ENCODE measurements at regions not wholly inside any gene's neighbourhood (a gene's known extent, or its start where the extent isn't known, plus 50 kb on each side); places are given as distances from the start of the nearest gene placed in this dataset.
"Not testable (repeated sequence)": the region's sequence is repeated elsewhere in the genome, so short reads cannot be mapped to it uniquely, and the experiment has no call there.

DNA sequence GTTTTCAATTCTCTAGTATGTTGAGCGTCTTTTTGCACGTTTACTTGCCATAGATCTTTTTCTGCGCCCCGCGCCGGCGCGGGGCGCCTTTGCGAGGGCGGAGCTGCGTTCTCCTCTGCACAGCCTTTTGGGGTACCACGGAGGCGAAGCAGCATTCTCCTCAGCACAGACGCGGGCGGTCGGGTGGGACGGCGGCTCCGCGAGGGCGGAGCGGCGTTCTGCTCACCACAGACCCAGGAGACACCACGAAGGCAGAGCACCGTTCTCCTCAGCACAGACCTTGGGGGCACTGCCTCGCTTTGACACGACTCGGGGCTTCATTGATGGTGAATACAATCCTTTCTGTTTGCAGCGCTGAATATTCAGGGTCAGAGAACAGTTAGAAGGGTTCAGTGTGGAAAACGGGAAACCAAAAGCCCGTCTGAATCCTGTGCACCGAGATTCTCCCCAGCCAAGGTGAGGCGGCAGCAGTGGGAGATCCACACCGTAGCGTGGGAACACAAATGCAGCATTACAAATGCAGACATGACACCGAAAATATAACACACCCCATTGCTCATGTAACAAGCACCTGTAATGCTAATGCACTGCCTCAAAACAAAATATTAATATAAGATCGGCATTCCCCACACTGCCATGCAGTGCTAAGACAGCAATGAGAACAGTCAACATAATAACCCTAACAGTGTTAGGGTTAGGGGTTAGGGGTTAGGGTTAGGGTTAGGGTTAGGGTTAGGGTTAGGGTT is 190.7 kb upstream of the VIPR2 start:
- not testable (repeated sequence) for DNase-seq (ENCODE audit: low spot score)

DNA sequence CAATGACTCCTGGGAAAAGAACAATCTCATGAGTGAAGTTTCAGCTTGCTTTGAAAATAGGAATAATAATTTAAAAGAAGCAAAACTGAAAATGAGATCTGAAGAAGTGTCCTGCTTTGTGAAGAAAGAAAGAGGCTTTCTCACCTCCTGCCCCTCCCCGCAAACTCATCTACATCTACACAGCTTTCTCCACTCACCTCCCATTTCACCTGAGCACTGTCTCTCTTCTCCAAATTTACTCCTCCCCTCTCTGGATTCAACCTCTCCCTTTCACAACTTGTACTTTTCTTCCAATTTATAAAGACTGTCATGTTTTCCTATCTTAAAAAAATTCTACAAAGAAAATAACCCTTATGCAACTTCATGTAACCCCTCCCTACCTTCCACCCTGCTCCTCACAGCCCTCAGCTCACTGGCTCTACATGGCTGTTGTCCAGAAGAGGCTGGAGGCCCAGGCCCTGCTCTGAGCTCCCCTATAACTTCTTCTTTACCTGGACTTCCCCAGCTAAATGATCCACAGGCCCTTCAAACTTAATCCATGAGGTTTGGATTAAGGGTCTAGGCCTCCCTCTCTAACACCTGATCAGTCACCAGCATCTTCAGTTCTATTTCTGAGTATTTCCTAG is 188.3 kb upstream of the VIPR2 start:
- DNase-seq (ENCODE audit: low spot score) = not testable (repeated sequence)

DNA sequence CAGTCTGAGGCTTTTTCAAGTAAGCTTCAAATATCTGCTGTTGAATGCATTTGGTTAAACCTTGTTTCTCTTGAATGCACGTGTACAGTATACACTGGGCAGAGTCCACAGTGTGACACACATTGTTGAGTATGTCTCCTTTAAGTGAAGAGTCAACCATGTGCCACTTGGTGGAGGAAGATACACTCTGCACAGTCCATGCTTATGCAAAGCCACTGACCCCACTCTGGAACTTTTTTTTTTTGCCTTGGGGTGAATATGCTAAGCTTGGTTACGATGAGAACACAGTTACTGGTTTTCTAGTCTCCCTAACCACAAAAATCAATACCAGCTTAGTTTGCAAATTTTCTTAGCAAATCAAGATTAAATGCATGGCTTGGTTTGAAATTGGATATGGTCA is 186.8 kb upstream of the VIPR2 start:
- DNase-seq (ENCODE audit: low spot score) = no peak

DNA sequence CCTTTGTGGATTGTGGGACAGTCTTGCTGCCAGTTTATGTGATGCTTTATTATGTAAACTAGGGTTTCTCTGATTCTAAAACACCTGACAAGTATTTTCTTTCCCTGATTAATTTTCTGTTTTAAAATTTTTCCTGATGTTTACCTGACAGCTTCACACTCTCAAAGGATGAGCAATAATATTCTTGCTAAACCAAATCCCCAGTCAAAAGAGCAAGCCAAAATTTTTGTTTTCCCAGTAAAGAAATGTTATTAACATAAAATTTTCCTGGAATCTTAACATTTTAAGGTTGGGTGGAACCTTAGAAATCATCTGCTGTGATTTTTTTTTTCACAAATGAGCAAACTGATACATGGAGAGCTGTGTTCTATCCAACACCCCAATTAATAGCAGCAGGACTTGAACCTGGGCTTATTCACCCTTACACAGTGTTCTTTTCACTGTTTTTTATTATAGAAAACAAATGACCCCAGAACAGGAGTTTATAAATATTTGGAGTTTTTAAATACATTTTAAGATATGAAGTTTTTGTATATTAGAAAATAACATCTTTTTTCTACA is 185.2 kb upstream of the VIPR2 start:
- no peak for DNase-seq (ENCODE audit: low spot score)

DNA sequence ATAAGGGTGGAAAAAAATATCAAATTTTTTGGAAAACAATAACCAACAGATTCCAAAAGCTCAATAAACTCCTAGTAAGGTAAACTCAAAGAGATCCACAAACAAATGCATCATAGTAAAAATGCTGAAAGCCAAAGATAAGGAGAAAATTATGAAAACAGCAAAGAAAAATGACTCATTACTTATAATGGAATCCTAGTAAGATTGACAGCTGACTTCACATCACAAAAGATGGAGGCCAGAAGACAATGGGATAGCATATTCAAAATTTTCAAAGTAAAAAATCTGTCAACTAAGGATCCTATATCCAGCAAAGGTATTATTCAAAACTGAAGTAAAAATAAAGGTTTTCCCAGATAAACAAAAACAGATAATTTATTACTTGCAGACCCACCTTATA is 183.4 kb upstream of the VIPR2 start:
- DNase-seq (ENCODE audit: low spot score) = no peak

DNA sequence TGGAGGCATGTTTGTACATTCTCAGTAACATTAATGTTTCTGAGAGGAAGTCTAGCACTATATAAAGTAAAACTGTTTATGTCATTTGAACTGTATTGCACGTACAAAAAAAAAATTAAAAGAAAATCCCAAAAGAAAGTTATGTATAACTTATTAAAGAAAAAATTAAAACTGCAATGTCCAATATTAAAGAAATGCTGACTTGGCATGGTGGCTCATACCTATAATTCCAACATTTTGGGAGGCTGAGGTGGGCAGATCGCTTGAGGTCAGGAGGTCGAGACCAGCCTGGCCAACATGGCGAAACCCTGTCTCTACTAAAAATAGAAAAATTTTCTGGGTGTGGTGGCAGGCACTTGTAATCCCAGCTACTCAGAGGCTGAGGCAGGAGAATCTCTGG is 178.7 kb upstream of the VIPR2 start:
- DNase-seq (ENCODE audit: low spot score) = no peak

DNA sequence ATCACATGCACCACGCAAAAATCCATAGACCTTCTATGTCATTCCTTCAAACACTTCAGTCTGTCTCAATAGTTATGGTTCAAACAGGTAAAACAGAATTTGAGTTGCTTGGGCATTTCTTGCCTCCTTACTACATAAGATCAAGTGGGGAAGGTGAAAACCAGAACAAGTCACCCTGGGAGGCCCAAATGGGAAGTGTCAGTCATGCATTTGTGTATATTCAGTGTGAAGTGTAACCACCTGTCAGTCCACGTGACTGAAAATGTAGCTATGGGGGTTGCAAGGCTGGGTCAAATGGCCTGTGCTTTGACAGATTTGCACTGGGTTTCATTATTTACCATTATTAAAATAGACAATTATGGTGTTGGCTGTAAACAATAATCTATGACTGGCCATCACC is 176.6 kb upstream of the VIPR2 start:
- no peak for DNase-seq (ENCODE audit: low spot score)

DNA sequence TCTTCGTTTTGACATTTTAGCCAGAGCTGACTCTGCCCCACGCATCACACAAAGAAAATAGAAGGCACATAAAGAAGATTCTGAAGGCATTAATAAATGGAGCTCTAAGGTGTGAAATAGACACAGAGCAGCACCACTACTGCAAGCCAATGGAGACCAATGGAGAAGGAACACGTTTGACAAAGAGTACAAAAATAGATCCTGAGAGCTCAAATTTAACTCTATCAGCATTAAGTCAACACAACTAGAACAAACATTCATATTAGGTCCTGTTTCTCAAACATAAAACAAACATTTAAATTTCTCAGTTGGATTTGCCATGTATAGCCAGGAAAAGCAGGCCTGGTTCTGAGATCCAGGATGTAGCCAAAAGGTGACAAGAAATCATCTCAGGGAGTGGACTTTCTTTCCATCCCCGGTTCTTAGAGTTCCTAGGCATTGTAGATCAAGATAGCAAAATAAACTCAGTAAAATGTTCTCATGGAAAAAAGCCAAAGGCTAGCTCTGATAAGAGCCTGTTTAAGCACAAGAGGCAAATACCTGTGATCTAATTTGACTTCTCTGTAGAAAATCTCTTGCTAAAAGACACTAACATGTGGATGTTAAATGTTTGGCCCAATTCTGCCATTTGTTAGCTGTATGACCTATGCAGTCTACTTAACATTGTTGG is 174.2 kb upstream of the VIPR2 start:
- no peak for DNase-seq (ENCODE audit: low spot score)

DNA sequence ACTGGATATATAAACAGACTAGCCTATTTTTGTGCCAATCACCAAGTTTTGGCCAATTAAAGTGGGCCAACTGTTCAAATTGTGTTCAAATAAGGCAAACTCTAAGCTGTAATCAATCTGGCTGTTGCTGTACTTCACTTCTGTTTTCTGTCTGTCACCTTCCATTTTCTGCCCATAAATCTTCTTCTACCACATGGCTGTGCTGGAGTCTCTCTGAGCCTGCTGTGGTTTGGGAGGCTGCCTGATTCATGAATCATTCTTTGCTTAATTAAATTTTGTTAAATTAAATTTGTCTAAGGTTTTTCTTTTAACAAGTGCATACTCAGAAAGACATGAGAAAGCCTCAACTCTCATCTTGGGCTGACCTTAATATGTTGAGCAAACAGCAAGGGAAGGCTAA is 172.6 kb upstream of the VIPR2 start:
- DNase-seq (ENCODE audit: low spot score) = no peak

DNA sequence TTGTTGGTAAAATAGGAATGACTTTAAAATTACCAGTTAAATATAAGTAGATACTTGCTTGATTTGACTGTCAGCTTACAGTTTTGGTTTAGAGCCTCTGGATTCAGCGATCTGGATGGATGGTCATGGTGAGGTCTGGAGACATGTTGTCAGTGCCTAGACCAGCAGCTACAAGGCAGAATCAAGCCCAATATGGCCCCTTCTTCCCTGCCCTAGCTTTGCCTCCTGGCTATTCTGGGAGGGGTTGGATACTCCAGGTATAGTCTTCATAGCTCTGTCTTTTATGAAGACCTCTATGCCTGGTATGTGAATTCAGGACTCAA is 166.5 kb upstream of the VIPR2 start:
- DNase-seq (ENCODE audit: low spot score) = no peak

DNA sequence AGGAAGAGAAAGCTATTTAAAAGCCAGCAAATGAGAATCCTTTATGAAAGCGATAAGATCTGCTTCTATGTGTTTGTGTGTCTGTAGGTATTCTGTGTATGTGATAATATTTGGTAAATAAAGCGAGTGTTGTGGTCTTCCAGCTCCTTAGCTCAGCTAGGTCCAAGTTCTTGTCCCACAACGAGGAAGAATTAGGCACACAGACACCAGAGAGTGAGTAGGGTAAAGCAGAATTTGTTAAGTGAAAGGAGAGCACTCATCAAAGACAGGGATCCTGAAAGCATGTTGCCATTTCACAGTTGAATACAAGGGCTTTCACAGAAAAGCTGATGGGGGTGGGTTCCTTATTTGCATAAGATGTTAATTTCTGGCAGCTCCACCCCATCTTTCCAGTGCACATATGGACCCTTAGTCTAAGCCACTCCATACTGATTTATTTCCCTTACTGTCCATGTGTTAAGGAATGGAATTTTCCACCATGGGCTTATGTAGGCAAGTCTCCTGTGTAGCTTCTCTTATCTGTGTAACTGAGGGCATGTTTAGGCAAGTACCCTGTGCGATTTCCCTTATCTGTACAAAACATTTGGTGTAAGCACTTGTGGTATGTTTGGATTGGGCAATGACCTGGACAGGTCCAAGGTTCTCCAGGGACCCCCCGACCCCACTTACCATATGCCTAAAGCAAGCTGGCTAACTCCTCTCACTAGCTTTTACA is 165.9 kb upstream of the VIPR2 start:
- DNase-seq (ENCODE audit: low spot score) = no peak

DNA sequence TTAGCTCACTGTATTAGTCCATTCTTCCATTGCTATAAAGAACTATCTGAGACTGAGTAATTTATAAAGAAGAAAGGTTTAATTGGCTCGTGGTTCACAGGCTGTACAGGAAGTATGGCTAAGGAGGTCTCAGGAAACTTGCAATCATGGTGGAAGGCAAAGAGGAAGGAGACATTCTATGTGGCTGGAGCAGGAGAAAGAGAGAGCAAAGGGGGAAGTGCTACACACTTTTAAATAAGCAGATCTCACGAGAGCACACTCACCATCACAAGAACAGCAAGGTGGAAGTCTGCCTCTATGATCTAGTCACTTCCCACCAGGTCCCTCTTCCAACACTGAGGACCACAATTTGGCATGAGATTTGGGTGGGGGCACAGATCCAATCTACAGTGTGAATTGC is 164.5 kb upstream of the VIPR2 start:
- DNase-seq (ENCODE audit: low spot score) = not testable (repeated sequence)

DNA sequence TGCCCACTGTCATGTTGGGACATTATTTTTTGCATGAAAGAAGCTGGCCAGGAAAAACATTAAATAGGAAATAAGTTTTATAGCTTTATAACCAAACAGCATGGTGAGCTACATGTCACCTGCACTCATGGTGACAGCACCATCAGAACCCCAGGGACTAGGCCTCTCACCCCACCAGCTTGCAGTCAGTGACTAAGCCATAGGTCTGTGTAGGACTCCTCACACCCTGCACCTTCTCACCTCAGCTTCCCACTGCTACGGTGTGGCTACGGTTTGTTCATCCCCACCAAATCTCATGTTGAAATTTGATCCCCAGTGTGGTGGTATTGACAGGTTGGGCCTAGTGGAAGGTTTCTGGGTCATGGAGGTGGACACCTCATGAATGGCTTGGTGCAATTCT is 161.3 kb upstream of the VIPR2 start:
- DNase-seq (ENCODE audit: low spot score) = no peak

DNA sequence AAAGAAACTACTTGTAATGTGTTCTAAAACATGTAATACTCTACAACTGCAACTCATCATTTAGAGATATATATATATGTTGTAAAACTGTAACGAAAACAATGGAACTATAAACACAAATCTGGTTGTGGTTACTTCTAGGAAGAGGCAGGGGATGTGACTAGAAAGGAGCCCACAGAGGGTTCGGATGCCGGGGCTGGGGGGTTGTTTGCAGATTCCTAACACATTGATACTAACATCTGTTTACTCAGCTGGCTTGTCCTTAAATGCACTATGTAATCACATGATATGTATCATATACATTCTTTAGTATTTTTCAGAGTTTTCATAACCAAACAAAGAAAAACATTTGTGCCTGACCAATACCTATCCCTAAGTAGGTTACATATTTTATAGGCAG is 160.5 kb upstream of the VIPR2 start:
- DNase-seq (ENCODE audit: low spot score) = not testable (repeated sequence)

DNA sequence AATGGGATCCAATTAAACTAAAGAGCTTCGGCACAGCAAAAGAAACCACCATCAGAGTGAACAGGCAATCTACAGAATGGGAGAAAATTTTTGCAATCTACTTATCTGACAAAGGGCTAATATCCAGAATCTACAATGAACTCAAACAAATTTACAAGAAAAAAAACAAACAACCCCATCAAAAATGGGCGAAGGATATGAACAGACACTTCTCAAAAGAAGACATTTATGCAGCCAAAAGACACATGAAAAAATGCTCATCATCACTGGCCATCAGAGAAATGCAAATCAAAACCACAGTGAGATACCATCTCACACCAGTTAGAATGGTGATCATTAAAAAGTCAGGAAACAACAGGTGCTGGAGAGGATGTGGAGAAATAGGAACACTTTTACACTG is 158.8 kb upstream of the VIPR2 start:
- DNase-seq (ENCODE audit: low spot score) = not testable (repeated sequence)

DNA sequence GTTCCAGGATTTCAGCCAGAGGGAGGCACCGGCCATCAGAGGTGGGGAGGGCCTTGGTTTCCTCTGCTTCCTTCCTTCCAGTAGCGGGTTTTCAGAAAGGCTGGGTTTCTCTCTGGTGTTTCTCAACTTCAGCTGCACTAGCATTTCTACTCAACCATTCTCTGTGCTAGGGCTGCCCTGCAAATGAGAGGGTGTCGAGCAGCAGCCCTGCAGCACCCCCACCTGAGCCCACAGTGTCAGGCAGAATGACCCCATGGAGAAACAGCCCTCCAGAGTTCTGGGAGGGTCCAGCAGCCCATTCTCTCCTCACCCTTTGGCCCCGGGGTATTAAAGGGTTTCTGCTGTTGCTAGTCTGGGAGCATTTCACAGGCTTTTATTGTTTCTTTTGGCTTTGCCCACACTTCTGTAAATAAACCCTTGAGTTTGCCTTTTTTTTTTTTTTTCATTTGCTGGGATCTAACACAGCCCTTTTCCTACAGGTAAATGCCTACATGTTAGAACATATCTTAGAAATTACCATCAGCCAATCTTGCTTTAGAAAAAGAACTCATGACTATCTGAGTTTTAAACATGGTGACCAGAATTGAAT is 151.5 kb upstream of the VIPR2 start:
- no peak for DNase-seq (ENCODE audit: low spot score)

DNA sequence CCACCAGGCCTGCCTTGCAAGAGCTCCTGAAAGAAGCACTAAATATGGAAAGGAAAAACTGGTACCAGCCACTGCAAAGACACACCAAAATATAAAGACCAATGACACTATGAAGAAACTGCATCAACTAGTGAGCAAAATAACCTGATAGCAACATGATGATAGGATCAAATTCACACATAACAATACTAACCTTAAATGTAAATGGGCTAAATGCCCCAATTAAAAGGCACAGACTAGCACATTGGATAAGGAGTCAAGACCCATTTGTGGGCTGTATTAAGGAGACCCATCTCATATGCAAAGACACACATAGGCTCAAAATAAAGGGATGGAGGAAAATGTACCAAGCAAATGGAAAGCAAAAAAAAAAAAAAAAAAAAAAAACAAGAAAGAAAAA is 141.8 kb upstream of the VIPR2 start:
- not testable (repeated sequence) for DNase-seq (ENCODE audit: low spot score)

DNA sequence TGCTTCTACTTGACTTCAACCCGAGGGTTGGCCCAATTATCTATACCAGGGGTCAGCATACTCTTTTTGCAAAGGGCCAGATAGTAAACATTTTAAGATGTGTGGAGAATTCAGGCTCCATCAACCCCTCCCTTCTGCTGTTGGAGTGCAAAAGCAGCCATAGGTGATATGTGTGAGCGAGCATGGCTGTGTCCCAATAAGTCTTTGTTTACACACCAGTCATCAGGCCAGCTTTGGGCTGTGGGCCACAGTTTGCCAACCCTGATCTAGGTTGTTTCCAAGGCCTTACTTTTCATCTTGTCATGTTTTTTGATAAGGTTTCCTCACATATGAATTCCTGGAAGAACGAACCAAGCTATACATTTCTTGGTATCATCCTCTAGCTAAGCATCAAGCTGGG is 136.9 kb upstream of the VIPR2 start:
- no peak for DNase-seq (ENCODE audit: low spot score)

DNA sequence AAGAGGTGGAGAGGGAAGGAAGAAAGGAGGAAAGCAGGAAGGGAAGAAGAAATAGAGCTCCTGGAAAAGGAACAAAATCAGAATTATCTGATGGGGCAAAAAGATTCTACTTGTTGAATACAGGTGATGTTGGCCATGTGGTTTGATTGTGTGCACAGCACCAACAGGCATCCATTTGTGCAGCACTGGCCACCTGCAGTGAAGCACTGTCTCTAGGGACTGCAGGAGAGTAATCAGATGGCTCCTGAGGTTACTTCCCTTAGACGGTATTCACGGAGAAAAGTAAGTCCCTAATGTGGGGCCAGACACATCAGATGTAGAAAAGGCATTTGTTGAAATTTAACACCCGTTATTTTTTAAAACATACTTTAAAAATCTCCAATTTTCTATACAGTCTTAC is 135.3 kb upstream of the VIPR2 start:
- no peak for DNase-seq (ENCODE audit: low spot score)

DNA sequence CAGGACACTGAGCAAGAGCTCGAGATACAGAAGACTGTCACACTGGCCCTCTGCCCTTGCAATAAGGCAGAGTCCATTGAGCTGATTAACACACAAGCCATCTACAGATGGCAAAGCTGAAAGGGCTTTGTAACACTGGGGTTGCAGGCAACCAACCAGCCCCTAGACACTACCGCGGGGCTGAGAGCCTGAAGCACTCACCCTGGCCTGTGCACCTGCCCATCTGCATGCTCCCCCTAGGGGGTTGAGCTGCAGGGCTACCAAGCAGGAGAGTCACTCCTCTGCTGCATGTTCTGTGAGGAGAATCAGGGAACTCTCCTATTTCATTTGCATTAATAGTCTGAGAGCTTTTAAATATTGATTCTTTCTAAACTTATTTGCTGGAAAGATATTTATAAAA is 128.1 kb upstream of the VIPR2 start:
- no peak for DNase-seq (ENCODE audit: low spot score)

DNA sequence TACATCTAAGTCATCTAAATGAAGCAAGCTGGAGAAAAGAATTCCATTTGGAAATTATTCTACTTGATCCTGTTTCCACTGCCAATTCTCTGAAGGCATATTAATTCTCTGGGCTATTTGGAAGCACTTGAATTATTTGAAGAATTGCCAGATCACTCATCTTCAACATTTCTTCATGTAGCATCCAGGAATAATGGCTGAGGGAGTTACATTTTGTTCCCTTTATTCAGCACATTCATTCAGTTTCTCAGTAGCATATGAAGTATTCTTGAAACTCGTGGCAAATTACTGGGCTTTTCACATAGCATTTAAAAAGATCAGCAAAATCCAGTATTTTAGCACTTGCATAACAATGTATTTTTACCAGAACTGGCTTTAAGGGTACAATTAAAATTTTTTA is 127.1 kb upstream of the VIPR2 start:
- DNase-seq (ENCODE audit: low spot score) = no peak

DNA sequence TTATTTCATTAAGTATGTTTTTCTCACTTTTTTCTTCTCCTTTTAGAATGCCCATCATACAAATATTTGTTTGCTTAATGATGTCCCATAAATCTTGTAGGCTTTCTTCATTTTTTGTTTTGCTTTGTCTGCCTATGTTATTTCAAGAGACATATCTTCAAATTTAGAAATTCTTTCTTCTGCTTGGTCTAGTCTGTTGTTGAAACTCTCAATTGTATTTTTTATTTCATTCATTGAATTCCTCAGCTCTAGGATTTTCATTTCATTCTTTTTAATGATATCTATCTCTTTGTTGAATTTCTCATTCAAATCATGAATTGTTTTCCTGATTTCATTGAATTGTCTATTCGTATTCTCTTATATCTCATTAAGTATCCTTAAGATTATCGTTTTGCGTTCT is 125.1 kb upstream of the VIPR2 start:
- DNase-seq (ENCODE audit: low spot score) = no peak
